ENCODE measurements at regions not wholly inside any gene's neighbourhood (a gene's known extent, or its start where the extent isn't known, plus 50 kb on each side); places are given as distances from the start of the nearest gene placed in this dataset.

- no peak for DNase-seq (ENCODE audit: low read depth in 2 of 2)
Measured at GRCh38 chr5:158406884-158407823, 548.2 kb upstream of the CLINT1 start.

- no peak for DNase-seq (ENCODE audit: low read depth in 2 of 2)
Measured at GRCh38 chr5:158398360-158399201, 539.6 kb upstream of the CLINT1 start.

GRCh38 chr5:158397278-158397677, 538.3 kb upstream of the CLINT1 start:
- DNase-seq (ENCODE audit: low read depth in 2 of 2) = no peak

GRCh38 chr5:158394102-158394501, 535.2 kb upstream of the CLINT1 start:
- no peak for DNase-seq (ENCODE audit: low read depth in 2 of 2)

GRCh38 chr5:158393457-158393856, 534.5 kb upstream of the CLINT1 start:
- DNase-seq (ENCODE audit: low read depth in 2 of 2) = no peak

- DNase-seq (ENCODE audit: low read depth in 2 of 2) = no peak
Measured at GRCh38 chr5:158392753-158393152, 533.8 kb upstream of the CLINT1 start.

- DNase-seq (ENCODE audit: low read depth in 2 of 2) = no peak
Measured at GRCh38 chr5:158390577-158390976, 531.6 kb upstream of the CLINT1 start.

GRCh38 chr5:158389786-158390185, 530.8 kb upstream of the CLINT1 start:
- DNase-seq (ENCODE audit: low read depth in 2 of 2) = no peak

- DNase-seq (ENCODE audit: low read depth in 2 of 2) = no peak
Measured at GRCh38 chr5:158388021-158388420, 529.1 kb upstream of the CLINT1 start.

- no peak for DNase-seq (ENCODE audit: low read depth in 2 of 2)
Measured at GRCh38 chr5:158387499-158387898, 528.6 kb upstream of the CLINT1 start.

GRCh38 chr5:158385982-158386381, 527.0 kb upstream of the CLINT1 start:
- no peak for DNase-seq (ENCODE audit: low read depth in 2 of 2)

- no peak for DNase-seq (ENCODE audit: low read depth in 2 of 2)
Measured at GRCh38 chr5:158384535-158385481, 525.9 kb upstream of the CLINT1 start.

GRCh38 chr5:158383486-158383885, 524.5 kb upstream of the CLINT1 start:
- no peak for DNase-seq (ENCODE audit: low read depth in 2 of 2)

GRCh38 chr5:158382473-158382872, 523.5 kb upstream of the CLINT1 start:
- DNase-seq (ENCODE audit: low read depth in 2 of 2) = peak in 1 of 2 experiments; percentile 18

- DNase-seq (ENCODE audit: low read depth in 2 of 2) = no peak
Measured at GRCh38 chr5:158381614-158382160, 522.7 kb upstream of the CLINT1 start.

GRCh38 chr5:158380661-158381060, 521.7 kb upstream of the CLINT1 start:
- DNase-seq (ENCODE audit: low read depth in 2 of 2) = no peak

GRCh38 chr5:158378931-158379330, 520.0 kb upstream of the CLINT1 start:
- DNase-seq (ENCODE audit: low read depth in 2 of 2) = no peak

GRCh38 chr5:158376679-158377078, 517.7 kb upstream of the CLINT1 start:
- no peak for DNase-seq (ENCODE audit: low read depth in 2 of 2)

- no peak for DNase-seq (ENCODE audit: low read depth in 2 of 2)
Measured at GRCh38 chr5:158375531-158375930, 516.6 kb upstream of the CLINT1 start.

GRCh38 chr5:158373608-158374395, 514.9 kb upstream of the CLINT1 start:
- DNase-seq (ENCODE audit: low read depth in 2 of 2) = no peak
